Loucy (cell line): ENCODE measurements at regions not wholly inside any gene's neighbourhood (a gene's known extent, or its start where the extent isn't known, plus 50 kb on each side); places are given as distances from the start of the nearest gene placed in this dataset.

Experiments used
- H2AFZ ChIP-seq: fragments of 200-600 bp; sonication (generic); 2 replicates; pipeline ENCODE4 v1.6.0; 2016; ENCODE audit warnings: antibody characterized with exemption, mild to moderate bottlenecking, low read length, moderate library complexity
- H3F3A ChIP-seq: fragments of 200-600 bp; 2 replicates; pipeline ENCODE4 v1.6.0; 2016; ENCODE audit warnings: antibody characterized with exemption, low read depth, mild to moderate bottlenecking
- H3K27me3 ChIP-seq: fragments of 200-600 bp; sonication (generic); 2 replicates; pipeline ENCODE4 v1.6.1; 2014; ENCODE audit warnings: low read length, mild to moderate bottlenecking; ENCODE audit not compliant: insufficient read depth, poor library complexity, severe bottlenecking
- H3K36me3 ChIP-seq: fragments of 200-600 bp; sonication (generic); 2 replicates; pipeline ENCODE4 v1.6.1; 2016; ENCODE audit warnings: low read length; ENCODE audit not compliant: insufficient read depth
- H3K4me1 ChIP-seq: fragments of 200-600 bp; sonication (generic); 2 replicates; pipeline ENCODE4 v1.5.1; 2014; ENCODE audit warnings: low read length, mild to moderate bottlenecking; ENCODE audit not compliant: insufficient read depth, poor library complexity, severe bottlenecking
- H3K4me2 ChIP-seq: fragments of 200-600 bp; sonication (generic); 2 replicates; pipeline ENCODE4 v1.6.0; 2014; ENCODE audit warnings: antibody characterized with exemption, low read length, low read depth, mild to moderate bottlenecking; ENCODE audit not compliant: poor library complexity, severe bottlenecking
- H3K4me3 ChIP-seq: fragments of 200-600 bp; sonication (generic); 2 replicates; pipeline ENCODE4 v1.5.1; 2014; ENCODE audit warnings: low read length, mild to moderate bottlenecking, mixed read lengths; ENCODE audit not compliant: poor library complexity, severe bottlenecking
- H3K79me2 ChIP-seq: fragments of 200-600 bp; sonication (generic); 2 replicates; pipeline ENCODE4 v1.6.1; 2014; ENCODE audit warnings: low read length; ENCODE audit not compliant: insufficient read depth
- H3K9ac ChIP-seq: fragments of 200-600 bp; sonication (generic); 2 replicates; pipeline ENCODE4 v1.6.0; 2014; ENCODE audit warnings: mild to moderate bottlenecking, low read depth, low read length, moderate library complexity; ENCODE audit not compliant: poor library complexity, severe bottlenecking
- H3K9me2 ChIP-seq: fragments of 200-600 bp; sonication (generic); replicated peaks from 2 replicates; pipeline ENCODE4 v1.6.1; 2016; ENCODE audit warnings: low read depth, low read length, mixed read lengths
- H3K9me3 ChIP-seq: fragments of 200-600 bp; sonication (generic); 2 replicates; pipeline ENCODE4 v1.6.1; 2014; ENCODE audit warnings: mild to moderate bottlenecking, antibody characterized with exemption, low read length, low read depth; ENCODE audit not compliant: insufficient read depth
- H4K20me1 ChIP-seq: fragments of 200-600 bp; sonication (generic); 2 replicates; pipeline ENCODE4 v1.6.0; 2014; ENCODE audit warnings: antibody characterized with exemption, low read length, mild to moderate bottlenecking; ENCODE audit not compliant: insufficient read depth, poor library complexity, severe bottlenecking
- EZH2phosphoT487 ChIP-seq: fragments of 200-600 bp; IDR thresholded peaks from 2 replicates; pipeline ENCODE4 v1.6.1; 2018; ENCODE audit warnings: antibody characterized with exemption, mild to moderate bottlenecking, moderate library complexity, borderline replicate concordance
- TF ChIP-seq, protein P1 (sequence below): fragments of 200-600 bp; sonication (generic); conservative IDR thresholded peaks from 2 replicates; pipeline ENCODE4 v1.5.1; 2014; ENCODE audit warnings: mild to moderate bottlenecking, antibody characterized with exemption, low read length

DNA sequence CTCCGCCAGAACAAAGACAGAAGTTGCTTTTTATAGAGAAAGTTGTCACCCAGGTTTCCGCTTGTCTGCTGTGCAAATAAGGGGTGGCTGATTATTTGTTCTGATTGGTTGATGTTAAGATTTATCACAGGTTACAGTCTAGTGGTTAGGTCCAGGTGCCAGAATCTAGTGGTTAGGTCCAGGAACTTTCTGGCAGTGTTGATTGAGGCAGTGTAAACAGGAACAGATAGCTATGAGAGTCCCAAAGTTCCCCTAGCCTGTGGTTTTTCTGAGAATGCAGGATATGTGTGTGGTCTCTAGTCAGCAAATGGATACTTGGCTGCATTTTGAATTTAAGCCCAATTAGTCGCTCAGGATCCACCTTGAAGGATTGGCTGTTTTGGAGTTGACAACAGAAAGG lies 148.0 kb downstream of the TMEM200A start:
- no peak overlapping the region for H3K4me3 ChIP-seq
- H3K9me3 ChIP-seq = no peaks in the 10 kb centered on the region
- H3K36me3 ChIP-seq = no peaks in the 10 kb centered on the region
- no peaks in the 10 kb centered on the region for H3F3A ChIP-seq
- no peak overlapping the region for H3K9ac ChIP-seq
- H3K27me3 ChIP-seq = no peaks in the 10 kb centered on the region
- H3K4me1 ChIP-seq = peaks cover 5% of the 10 kb centered on the region
- H3K4me2 ChIP-seq = peak overlapping the region; percentile 6
- H3K79me2 ChIP-seq = no peaks in the 10 kb centered on the region
- no peaks in the 10 kb centered on the region for H3K9me2 ChIP-seq
- no peaks in the 10 kb centered on the region for H4K20me1 ChIP-seq
- no peak overlapping the region for H2AFZ ChIP-seq
- TF ChIP-seq, protein P1, sequence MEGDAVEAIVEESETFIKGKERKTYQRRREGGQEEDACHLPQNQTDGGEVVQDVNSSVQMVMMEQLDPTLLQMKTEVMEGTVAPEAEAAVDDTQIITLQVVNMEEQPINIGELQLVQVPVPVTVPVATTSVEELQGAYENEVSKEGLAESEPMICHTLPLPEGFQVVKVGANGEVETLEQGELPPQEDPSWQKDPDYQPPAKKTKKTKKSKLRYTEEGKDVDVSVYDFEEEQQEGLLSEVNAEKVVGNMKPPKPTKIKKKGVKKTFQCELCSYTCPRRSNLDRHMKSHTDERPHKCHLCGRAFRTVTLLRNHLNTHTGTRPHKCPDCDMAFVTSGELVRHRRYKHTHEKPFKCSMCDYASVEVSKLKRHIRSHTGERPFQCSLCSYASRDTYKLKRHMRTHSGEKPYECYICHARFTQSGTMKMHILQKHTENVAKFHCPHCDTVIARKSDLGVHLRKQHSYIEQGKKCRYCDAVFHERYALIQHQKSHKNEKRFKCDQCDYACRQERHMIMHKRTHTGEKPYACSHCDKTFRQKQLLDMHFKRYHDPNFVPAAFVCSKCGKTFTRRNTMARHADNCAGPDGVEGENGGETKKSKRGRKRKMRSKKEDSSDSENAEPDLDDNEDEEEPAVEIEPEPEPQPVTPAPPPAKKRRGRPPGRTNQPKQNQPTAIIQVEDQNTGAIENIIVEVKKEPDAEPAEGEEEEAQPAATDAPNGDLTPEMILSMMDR = no peak
- TF ChIP-seq EZH2phosphoT487 = no peak

DNA sequence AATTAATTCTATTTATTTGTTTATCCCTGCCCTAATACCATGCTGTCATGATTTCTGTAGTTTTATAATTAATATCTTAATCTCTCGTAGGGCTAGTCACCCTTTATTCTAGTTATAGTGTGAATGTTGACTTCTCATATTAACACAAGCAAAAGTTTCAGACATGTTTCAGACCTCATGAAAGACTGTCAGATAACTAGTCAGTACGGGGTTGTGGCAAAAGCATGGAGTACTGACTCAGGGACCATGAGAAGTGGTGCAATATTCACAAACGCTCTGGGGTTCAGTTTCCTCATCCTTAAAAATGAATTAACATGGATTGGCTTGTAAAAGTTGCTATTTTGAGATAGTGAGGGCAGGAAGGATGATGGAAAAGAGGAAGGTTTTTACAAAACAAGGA lies 148.9 kb downstream of the TMEM200A start:
- Histone ChIP-seq H4K20me1 (no peaks in the 10 kb centered on the region), H3K4me2 (no peak overlapping the region), H3K36me3 (no peaks in the 10 kb centered on the region), H3K4me3 (no peak overlapping the region), H3F3A (no peaks in the 10 kb centered on the region), H3K79me2 (no peaks in the 10 kb centered on the region), H3K27me3 (no peaks in the 10 kb centered on the region), H3K4me1 (peaks cover 5% of the 10 kb centered on the region), H2AFZ (no peak overlapping the region), H3K9me2 (no peaks in the 10 kb centered on the region), H3K9me3 (no peaks in the 10 kb centered on the region), H3K9ac (no peak overlapping the region)
- TF ChIP-seq EZH2phosphoT487 = no peak
- TF ChIP-seq, protein P1 = no peak

DNA sequence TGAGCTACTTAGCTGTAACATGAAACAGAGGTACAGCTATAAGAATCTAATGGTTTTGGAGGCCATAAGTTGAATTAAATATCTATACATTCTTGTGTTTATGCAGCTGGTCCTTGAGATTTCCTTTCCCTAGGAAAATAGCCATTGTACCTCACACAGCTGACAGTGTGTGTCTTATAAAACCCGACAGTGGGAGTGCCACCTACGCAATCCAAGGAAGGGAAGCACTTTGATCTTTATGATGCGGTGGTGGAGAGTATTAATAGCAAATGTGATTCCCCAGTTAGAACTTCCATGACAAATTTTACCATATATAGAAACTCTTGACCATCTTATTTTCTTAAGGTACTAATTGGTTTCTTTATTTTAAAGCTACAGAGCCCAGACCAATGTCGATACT lies 149.5 kb downstream of the TMEM200A start:
- H3K4me1 ChIP-seq = peaks cover 5% of the 10 kb centered on the region
- H3K9me2 ChIP-seq = no peaks in the 10 kb centered on the region
- H3K9me3 ChIP-seq = no peaks in the 10 kb centered on the region

More for the DNA sequence above, 149.5 kb downstream of the TMEM200A start:
- Histone ChIP-seq H3K4me3 (no peak overlapping the region), H3K36me3 (no peaks in the 10 kb centered on the region), H4K20me1 (no peaks in the 10 kb centered on the region), H2AFZ (no peak overlapping the region), H3K4me2 (no peak overlapping the region), H3K79me2 (no peaks in the 10 kb centered on the region), H3K9ac (no peak overlapping the region), H3F3A (no peaks in the 10 kb centered on the region), H3K27me3 (no peaks in the 10 kb centered on the region)
- TF ChIP-seq, protein P1 = no peak
- TF ChIP-seq EZH2phosphoT487 = no peak
